SK-N-SH (cell line): ENCODE measurements at regions not wholly inside any gene's neighbourhood (a gene's known extent, or its start where the extent isn't known, plus 50 kb on each side); places are given as distances from the start of the nearest gene placed in this dataset.

Experiments used
- CTCF ChIA-PET: fragments of 300-600, 350-600 bp; formaldehyde crosslinking; extraction: SDS; loops from one replicate; lab custom pipeline; 2021; lab: Yijun Ruan, JAX
- POLR2A ChIA-PET: fragments of 350-600 bp; sonication (Branson Sonifier 250); formaldehyde crosslinking; extraction: SDS; loops from one replicate; lab custom pipeline; 2020; ENCODE audit warnings: antibody characterized with exemption, inconsistent platforms; lab: Yijun Ruan, JAX
- DNase-seq: peaks from one replicate; pipeline ENCODE4 v3.0.0; 2012
- H2AFZ ChIP-seq: fragments of 200-600 bp; sonication (generic); 2 replicates; pipeline ENCODE4 v1.8.1; 2016; ENCODE audit warnings: antibody characterized with exemption, mild to moderate bottlenecking, low read depth
- H3F3A ChIP-seq: fragments of 200-600 bp; sonication (generic); replicated peaks from 2 replicates; pipeline ENCODE3; 2016; ENCODE audit warnings: antibody characterized with exemption, mild to moderate bottlenecking; ENCODE audit not compliant: insufficient read depth
- H3K27ac ChIP-seq, 2 experiments: fragments of 200-500 bp in 1 of 2; fragments of 200-600 bp in 1 of 2; sonication (Bioruptor generic) in 1 of 2; sonication (generic), shearing (Covaris generic) in 1 of 2; 2 replicates each; pipeline versions ENCODE4 v1.5.1 to v1.6.1; 2014 to 2016; ENCODE audit warnings: low read depth in 2 of 2, inconsistent platforms in 1 of 2, low read length in 1 of 2, mild to moderate bottlenecking in 1 of 2, mixed read lengths in 1 of 2
- H3K27me3 ChIP-seq: fragments of 200-600 bp; sonication (generic), shearing (Covaris generic); 2 replicates; pipeline ENCODE4 v1.6.1; 2016; ENCODE audit warnings: mixed run types; ENCODE audit not compliant: insufficient read depth
- H3K36me3 ChIP-seq, 2 experiments: fragments of 200-500 bp in 1 of 2; fragments of 200-600 bp in 1 of 2; sonication (Bioruptor generic) in 1 of 2; sonication (generic) in 1 of 2; replicated peaks in 1 of 2; 2 replicates each; pipeline versions ENCODE3 to v1.5.1; 2014 to 2016; ENCODE audit warnings: low read length in 1 of 2, mild to moderate bottlenecking in 1 of 2; ENCODE audit not compliant: insufficient read depth in 2 of 2, control insufficient read depth in 1 of 2
- H3K4me1 ChIP-seq, 2 experiments: fragments of 200-500 bp in 1 of 2; fragments of 200-600 bp in 1 of 2; sonication (Bioruptor generic) in 1 of 2; sonication (generic), shearing (Covaris generic) in 1 of 2; 2 replicates each; pipeline versions ENCODE4 v1.5.1 to v1.6.1; 2014 to 2016; ENCODE audit warnings: low read depth in 1 of 2, low read length in 1 of 2, mixed run types in 1 of 2; ENCODE audit not compliant: insufficient read depth in 2 of 2, control insufficient read depth in 1 of 2
- H3K4me2 ChIP-seq: fragments of 200-600 bp; sonication (generic), shearing (Covaris generic); 2 replicates; pipeline ENCODE4 v1.6.1; 2017; ENCODE audit warnings: mixed run types
- H3K4me3 ChIP-seq, 2 experiments: fragments of 200-500 bp in 1 of 2; fragments of 200-600 bp in 1 of 2; sonication (Bioruptor generic) in 1 of 2; sonication (generic), shearing (Covaris generic) in 1 of 2; 2 replicates each; pipeline versions ENCODE4 v1.5.1 to v1.8.1; 2014 to 2016; ENCODE audit warnings: low read depth in 2 of 2, inconsistent platforms in 1 of 2, low read length in 1 of 2, mild to moderate bottlenecking in 1 of 2, mixed read lengths in 1 of 2, moderate library complexity in 1 of 2
- H3K79me2 ChIP-seq: fragments of 200-600 bp; sonication (generic); 2 replicates; pipeline ENCODE4 v1.8.1; 2017; ENCODE audit warnings: mild to moderate bottlenecking; ENCODE audit not compliant: insufficient read depth
- H3K9ac ChIP-seq: fragments of 200-600 bp; sonication (generic); 2 replicates; pipeline ENCODE4 v1.6.1; 2017; ENCODE audit warnings: mixed run types
- H3K9me2 ChIP-seq: fragments of 200-600 bp; sonication (generic); 2 replicates; pipeline ENCODE4 v1.6.1; 2017; ENCODE audit warnings: mixed run types
- H3K9me3 ChIP-seq: fragments of 200-600 bp; sonication (generic); 2 replicates; pipeline ENCODE4 v1.6.1; 2017; ENCODE audit warnings: mixed run types, mild to moderate bottlenecking, moderate library complexity
- H4K20me1 ChIP-seq: fragments of 200-600 bp; sonication (generic); 2 replicates; pipeline ENCODE4 v1.6.1; 2017; ENCODE audit warnings: mild to moderate bottlenecking, mixed run types; ENCODE audit not compliant: insufficient read depth
- CHD2 ChIP-seq: fragments of 150-350 bp; IDR thresholded peaks from 2 replicates; pipeline ENCODE4 v1.6.1; 2018; ENCODE audit warnings: low read length; ENCODE audit not compliant: partially characterized antibody
- EP300 ChIP-seq, 2 experiments: IDR thresholded peaks; 2 replicates each; pipeline versions ENCODE4 v1.4.0 to v1.6.1; 2012; ENCODE audit warnings: borderline replicate concordance in 1 of 2, low read depth in 1 of 2, low read length in 1 of 2
- FOXJ3 ChIP-seq: sonication (generic); formaldehyde crosslinking; IDR thresholded peaks from 2 replicates; pipeline ENCODE4 v1.5.1; 2020; ENCODE audit warnings: mild to moderate bottlenecking, missing genetic modification reagents
- MAX ChIP-seq: IDR thresholded peaks from 2 replicates; pipeline ENCODE4 v1.4.0; 2012; ENCODE audit warnings: low read depth
- MEF2A ChIP-seq: IDR thresholded peaks from 2 replicates; pipeline ENCODE4 v1.4.0; 2012; ENCODE audit warnings: low read depth, borderline replicate concordance
- RAD21 ChIP-seq: IDR thresholded peaks from 2 replicates; pipeline ENCODE4 v1.6.1; 2012; ENCODE audit warnings: mild to moderate bottlenecking, low read length
- RCOR1 ChIP-seq: fragments of 150-350 bp; IDR thresholded peaks from 2 replicates; pipeline ENCODE4 v1.6.1; 2017; ENCODE audit warnings: antibody characterized with exemption, low read length
- REST ChIP-seq: IDR thresholded peaks from 2 replicates; pipeline ENCODE4 v1.6.1; 2012; ENCODE audit warnings: mild to moderate bottlenecking, low read depth, low read length, moderate library complexity
- RXRA ChIP-seq: IDR thresholded peaks from 2 replicates; pipeline ENCODE4 v1.4.0; 2012; ENCODE audit warnings: low read depth, mild to moderate bottlenecking, borderline replicate concordance
- TAF1 ChIP-seq: IDR thresholded peaks from 2 replicates; pipeline ENCODE4 v1.6.1; 2012; ENCODE audit warnings: low read depth, mild to moderate bottlenecking, low read length, moderate library complexity, borderline replicate concordance
- TCF12 ChIP-seq: IDR thresholded peaks from 2 replicates; pipeline ENCODE4 v1.4.0; 2012
- TEAD4 ChIP-seq: IDR thresholded peaks from 2 replicates; pipeline ENCODE4 v1.4.0; 2012; ENCODE audit warnings: mild to moderate bottlenecking, borderline replicate concordance; ENCODE audit not compliant: insufficient read depth
- USF2 ChIP-seq: fragments of 150-350 bp; IDR thresholded peaks from 2 replicates; pipeline ENCODE4 v1.6.1; 2017; ENCODE audit warnings: antibody characterized with exemption, low read length, low read depth, borderline replicate concordance
- YY1 ChIP-seq: IDR thresholded peaks from 2 replicates; pipeline ENCODE4 v1.4.0; 2012; ENCODE audit warnings: low read depth, mild to moderate bottlenecking
- ZBTB33 ChIP-seq: IDR thresholded peaks from 2 replicates; pipeline ENCODE4 v1.4.0; 2012; ENCODE audit warnings: low read depth, borderline replicate concordance
- WGBS: methylation state at CpG from one replicate; pipeline ENCODE4 v1.1.6; 2017; ENCODE audit warnings: low lambda C conversion rate; 5-methylcytosine and 5-hydroxymethylcytosine counted together

GRCh38 chr16:18048853-18049546, 287.5 kb downstream of the NPIPA8 start:
- no peak for DNase-seq
- Histone ChIP-seq H3K9me3 (no peaks in the 10 kb centered on the region), H3K27me3 (no peaks in the 10 kb centered on the region; the same call in 1 of the 2 replicates), H3K79me2 (no peaks in the 10 kb centered on the region), H2AFZ (no peak overlapping the region), H3K36me3 (no peaks in the 10 kb centered on the region), H3F3A (no peaks in the 10 kb centered on the region), H4K20me1 (no peaks in the 10 kb centered on the region), H3K27ac (no peak overlapping the region), H3K4me1 (peaks cover 0 to 3% of the 10 kb centered on the region in 2 experiments; a peak in 1 of 4 replicates), H3K9ac (no peak overlapping the region), H3K4me3 (no peak overlapping the region), H3K9me2 (no peaks in the 10 kb centered on the region), H3K4me2 (no peak overlapping the region)
- WGBS = 58% methylated on average over 4 of the region's 4 CpGs
- ChIA-PET CTCF (no interaction called here), POLR2A (no interaction called here)
- TF ChIP-seq YY1 (no peak), ZBTB33 (no peak), TAF1 (no peak), EP300 (IDR thresholded peaks at IDR 0.05; ENCODE audit: borderline replicate concordance in 1 of 2, low read depth in 1 of 2, low read length in 1 of 2) (no peak), USF2 (no peak), CHD2 (no peak), REST (no peak), TCF12 (no peak), MEF2A (no peak), RXRA (no peak), RAD21 (no peak), TEAD4 (no peak), MAX (no peak), RCOR1 (no peak), FOXJ3 (CRISPR knock-in tag) (no peak)
- TF ChIP-seq, all 33 proteins: peak for 0
